ENCODE measurements at regions not wholly inside any gene's neighbourhood (a gene's known extent, or its start where the extent isn't known, plus 50 kb on each side); places are given as distances from the start of the nearest gene placed in this dataset.

DNA sequence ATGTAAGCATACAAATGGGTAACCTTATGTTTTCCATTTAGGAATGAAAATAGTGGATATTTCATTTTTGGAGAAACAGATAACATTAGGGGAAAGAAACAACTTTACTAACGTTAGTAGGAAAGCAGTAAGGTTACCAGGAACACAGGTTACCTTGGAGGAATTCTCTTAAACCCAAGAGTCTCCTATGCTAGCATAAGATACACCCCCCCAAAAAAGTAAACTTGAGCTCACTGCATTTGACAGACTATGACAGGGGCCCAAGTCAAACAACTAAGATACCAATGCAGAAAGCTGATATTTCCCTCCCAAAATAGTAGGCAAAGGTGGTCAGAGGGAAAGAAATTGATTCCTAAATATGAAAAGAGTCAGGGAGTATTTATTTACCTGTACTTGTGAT is 656.9 kb downstream of the DSC3 start (continued):
- TF ChIP-seq NR2C2 (IDR thresholded peaks at IDR 0.05; ENCODE audit: borderline replicate concordance, control insufficient read depth, insufficient read length, low read depth) (no peak), SIX5 (IDR thresholded peaks at IDR 0.05; ENCODE audit: low read depth, low read length, severe bottlenecking) (no peak), MXI1 (IDR thresholded peaks at IDR 0.05; ENCODE audit: low read depth, low read length) (no peak), SMC3 (IDR thresholded peaks at IDR 0.05; ENCODE audit: borderline replicate concordance, low read length) (no peak), POU2F2 (IDR thresholded peaks at IDR 0.05; ENCODE audit: borderline replicate concordance, low read depth, low read length) (no peak), POLR2AphosphoS2 (IDR thresholded peaks at IDR 0.05; ENCODE audit: low read depth, low read length) (no peak)

DNA sequence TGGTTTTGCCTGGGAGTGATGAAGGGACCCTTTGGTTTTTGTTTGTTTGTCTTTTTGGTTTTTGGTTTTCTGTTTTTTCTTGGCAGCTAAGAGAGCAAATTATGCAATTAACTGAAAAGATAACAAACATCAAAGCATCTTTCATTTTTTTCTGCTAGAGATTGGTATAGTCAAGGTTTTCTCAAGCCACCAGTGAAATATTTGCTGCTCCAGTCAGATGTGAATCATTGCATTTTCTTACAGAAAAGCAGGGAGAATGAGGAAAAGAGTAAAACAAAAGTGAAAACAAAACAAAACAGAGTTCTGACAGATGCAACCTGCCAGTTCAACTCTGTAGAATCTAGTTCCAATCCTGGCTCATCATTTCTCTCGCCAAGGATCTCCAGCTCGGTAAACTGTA is 660.7 kb downstream of the DSC3 start:
- Histone ChIP-seq H3K36me3 (ENCODE audit: control insufficient read depth in 2 of 2, insufficient read depth in 2 of 2, low read length in 1 of 2) (no peaks in the 10 kb centered on the region), H3K79me2 (ENCODE audit: control insufficient read depth, insufficient read depth, low read length) (no peaks in the 10 kb centered on the region)

More for the DNA sequence above, 660.7 kb downstream of the DSC3 start:
- no peak for FAIRE-seq
- ChIA-PET CTCF (interaction anchor here (0.7 kb wide), 1 partner anchor 95 kb away, joined by 4 read pairs; no protein-coding TSS in a partner anchor), RAD21 (ENCODE audit: unreplicated experiment) (no interaction called here), SMC1A (ENCODE audit: uncharacterized antibody, unreplicated experiment) (interaction anchor here (1.4 to 1.5 kb wide), 2 partner anchors 16 to 20 kb away, joined by 3 read pairs; no protein-coding TSS in a partner anchor), POLR2A (no interaction called here)
- Histone ChIP-seq H3K4me1 (ENCODE audit: control insufficient read depth, insufficient read depth, low read length) (no peaks in the 10 kb centered on the region), H3K9ac (ENCODE audit: control insufficient read depth, insufficient read depth, low read length) (no peak overlapping the region), H4K20me1 (ENCODE audit: control insufficient read depth, insufficient read depth) (no peaks in the 10 kb centered on the region), H3K9me3 (replicated peaks; ENCODE audit: control insufficient read depth, insufficient read depth, low read length) (no peaks in the 10 kb centered on the region), H3K4me3 (no peak overlapping the region), H3K27ac (ENCODE audit: control insufficient read depth, insufficient read depth) (no peak overlapping the region), H2AFZ (ENCODE audit: control insufficient read depth, low read depth, low read length) (no peak overlapping the region), H3K4me2 (ENCODE audit: control insufficient read depth, insufficient read depth) (no peak overlapping the region), H3K27me3 (replicated peaks in 1 of 2; ENCODE audit: control insufficient read depth in 2 of 2, insufficient read depth in 2 of 2, low read length in 1 of 2) (no peaks in the 10 kb centered on the region)
- intact Hi-C loops (cut with micrococcal nuclease; ENCODE audit: unreplicated experiment) (no loop called here), in situ Hi-C loops (cut with MboI) (no loop called here)
- no peak for TF ChIP-seq HDAC2 (IDR thresholded peaks at IDR 0.05)
- no peak for TF ChIP-seq SIN3A (IDR thresholded peaks at IDR 0.05; ENCODE audit: low read depth, low read length)
- TF ChIP-seq, protein P1, sequence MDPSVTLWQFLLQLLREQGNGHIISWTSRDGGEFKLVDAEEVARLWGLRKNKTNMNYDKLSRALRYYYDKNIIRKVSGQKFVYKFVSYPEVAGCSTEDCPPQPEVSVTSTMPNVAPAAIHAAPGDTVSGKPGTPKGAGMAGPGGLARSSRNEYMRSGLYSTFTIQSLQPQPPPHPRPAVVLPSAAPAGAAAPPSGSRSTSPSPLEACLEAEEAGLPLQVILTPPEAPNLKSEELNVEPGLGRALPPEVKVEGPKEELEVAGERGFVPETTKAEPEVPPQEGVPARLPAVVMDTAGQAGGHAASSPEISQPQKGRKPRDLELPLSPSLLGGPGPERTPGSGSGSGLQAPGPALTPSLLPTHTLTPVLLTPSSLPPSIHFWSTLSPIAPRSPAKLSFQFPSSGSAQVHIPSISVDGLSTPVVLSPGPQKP (IDR thresholded peaks at IDR 0.05; ENCODE audit: low read depth, low read length), result no peak
- no peak for TF ChIP-seq ZSCAN29 (IDR thresholded peaks at IDR 0.05)
- TF ChIP-seq YBX1 (IDR thresholded peaks at IDR 0.05), result no peak
- TF ChIP-seq GABPA (IDR thresholded peaks at IDR 0.05; ENCODE audit: low read depth), result no peak
- no peak for TF ChIP-seq NR2F1 (conservative IDR thresholded peaks at IDR 0.05)
- TF ChIP-seq HCFC1 (IDR thresholded peaks at IDR 0.05; ENCODE audit: low read length), result no peak
- no peak for TF ChIP-seq RAD51 (IDR thresholded peaks at IDR 0.05)
- BruUV-seq (replicated peaks), result no TSS peak
- WGBS (ENCODE audit: insufficient coverage, insufficient replicate concordance, low lambda C conversion rate, missing lambda C conversion rate), result 16% methylated on average over 2 of the region's 2 CpGs
- DNase-seq (ENCODE audit: low read depth, low spot score), result no peak
- no peak for ATAC-seq
